ENCODE measurements at regions not wholly inside any gene's neighbourhood (a gene's known extent, or its start where the extent isn't known, plus 50 kb on each side); places are given as distances from the start of the nearest gene placed in this dataset.

DNA sequence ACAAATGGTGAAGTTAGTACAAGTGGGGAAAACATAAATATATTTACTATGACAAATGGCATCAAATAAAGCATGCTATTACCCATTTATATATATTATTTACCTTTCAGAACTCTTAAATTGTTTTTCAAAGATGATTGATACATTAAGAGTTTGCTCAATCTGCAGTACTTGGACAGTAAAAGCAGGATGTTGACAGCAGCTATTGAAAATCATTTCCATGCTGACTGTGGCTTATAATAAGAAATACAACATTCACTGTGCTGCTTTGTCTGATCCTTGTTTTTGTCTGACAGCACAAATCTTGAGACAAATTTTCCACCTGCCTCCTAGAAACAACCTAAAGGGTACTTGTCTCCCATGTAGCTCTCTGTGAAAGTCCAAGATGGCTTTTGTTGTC is 134.1 kb upstream of the FAT1 start:
- TF ChIP-seq, protein P1, sequence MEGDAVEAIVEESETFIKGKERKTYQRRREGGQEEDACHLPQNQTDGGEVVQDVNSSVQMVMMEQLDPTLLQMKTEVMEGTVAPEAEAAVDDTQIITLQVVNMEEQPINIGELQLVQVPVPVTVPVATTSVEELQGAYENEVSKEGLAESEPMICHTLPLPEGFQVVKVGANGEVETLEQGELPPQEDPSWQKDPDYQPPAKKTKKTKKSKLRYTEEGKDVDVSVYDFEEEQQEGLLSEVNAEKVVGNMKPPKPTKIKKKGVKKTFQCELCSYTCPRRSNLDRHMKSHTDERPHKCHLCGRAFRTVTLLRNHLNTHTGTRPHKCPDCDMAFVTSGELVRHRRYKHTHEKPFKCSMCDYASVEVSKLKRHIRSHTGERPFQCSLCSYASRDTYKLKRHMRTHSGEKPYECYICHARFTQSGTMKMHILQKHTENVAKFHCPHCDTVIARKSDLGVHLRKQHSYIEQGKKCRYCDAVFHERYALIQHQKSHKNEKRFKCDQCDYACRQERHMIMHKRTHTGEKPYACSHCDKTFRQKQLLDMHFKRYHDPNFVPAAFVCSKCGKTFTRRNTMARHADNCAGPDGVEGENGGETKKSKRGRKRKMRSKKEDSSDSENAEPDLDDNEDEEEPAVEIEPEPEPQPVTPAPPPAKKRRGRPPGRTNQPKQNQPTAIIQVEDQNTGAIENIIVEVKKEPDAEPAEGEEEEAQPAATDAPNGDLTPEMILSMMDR (IDR thresholded peaks at IDR 0.05): no peak
- no peak for TF ChIP-seq POLR2A (IDR thresholded peaks at IDR 0.05)
- intact Hi-C loops (cut with DNase I): no loop called here
- Histone ChIP-seq H3K4me3 (no peak overlapping the region), H3K36me3 (replicated peaks in 1 of 2) (no peaks in the 10 kb centered on the region), H3K4me1 (replicated peaks in 1 of 2) (no peaks in the 10 kb centered on the region), H3K9me3 (replicated peaks in 1 of 3) (no peaks in the 10 kb centered on the region), H3K27ac (no peak overlapping the region), H3K27me3 (no peaks in the 10 kb centered on the region)
- no peak for DNase-seq

DNA sequence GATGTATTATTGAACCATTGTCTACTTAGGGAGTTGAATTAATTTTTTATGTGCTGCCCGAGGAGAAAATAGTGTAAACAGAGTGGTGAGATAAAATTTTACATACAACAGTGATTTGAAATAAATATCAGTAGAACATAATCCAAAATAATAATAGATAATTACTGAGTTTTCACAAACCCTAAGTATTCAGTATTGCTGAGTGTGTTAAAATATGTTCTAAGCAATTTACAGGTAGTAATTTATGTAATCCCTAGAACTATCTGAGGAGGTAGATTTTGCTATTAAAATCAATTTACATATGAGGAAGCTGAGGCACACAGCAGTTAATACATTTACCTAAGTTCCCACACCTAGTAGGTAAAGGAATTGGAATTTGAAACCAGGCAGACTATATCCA is 134.7 kb upstream of the FAT1 start:
- Histone ChIP-seq H3K27me3 (no peaks in the 10 kb centered on the region), H3K27ac (no peak overlapping the region), H3K9me3 (replicated peaks in 1 of 3) (no peaks in the 10 kb centered on the region), H3K4me1 (replicated peaks in 1 of 2) (no peaks in the 10 kb centered on the region), H3K4me3 (no peak overlapping the region), H3K36me3 (replicated peaks in 1 of 2) (no peaks in the 10 kb centered on the region)
- TF ChIP-seq, protein P1 (IDR thresholded peaks at IDR 0.05): no peak
- no peak for TF ChIP-seq POLR2A (IDR thresholded peaks at IDR 0.05)
- DNase-seq: no peak
- intact Hi-C loops (cut with DNase I): no loop called here
- 43 to 70% (median 49%) methylated on average over 1 of the region's 1 CpG for WGBS, 4 donors

DNA sequence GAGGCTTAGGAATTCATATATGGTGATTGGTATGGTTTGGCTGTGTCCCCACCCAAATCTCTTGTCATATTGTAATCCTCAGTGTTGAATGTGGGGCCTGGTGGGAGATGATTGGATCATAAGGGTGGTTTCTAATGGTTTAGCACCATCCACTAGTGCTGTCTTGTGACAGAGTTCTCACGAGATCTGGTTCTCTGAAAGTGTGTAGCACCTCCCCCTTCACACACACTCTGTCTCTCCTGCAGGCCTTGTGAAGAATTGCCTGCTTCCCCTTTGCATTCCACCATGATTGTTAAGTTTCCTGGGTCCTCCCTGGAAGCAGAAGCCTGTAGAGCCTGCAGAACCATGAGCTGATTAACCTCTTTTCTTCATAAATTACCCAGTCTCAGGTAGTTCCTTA is 135.8 kb upstream of the FAT1 start:
- no peak for DNase-seq
- Histone ChIP-seq H3K9me3 (replicated peaks in 1 of 3) (no peaks in the 10 kb centered on the region), H3K4me1 (replicated peaks in 1 of 2) (no peaks in the 10 kb centered on the region), H3K27me3 (no peaks in the 10 kb centered on the region), H3K36me3 (replicated peaks in 1 of 2) (no peaks in the 10 kb centered on the region), H3K27ac (no peak overlapping the region), H3K4me3 (no peak overlapping the region)
- WGBS, 4 donors: 71 to 89% (median 77%) methylated on average over 1 of the region's 1 CpG
- intact Hi-C loops (cut with DNase I): no loop called here
- TF ChIP-seq, protein P1 (IDR thresholded peaks at IDR 0.05): no peak
- no peak for TF ChIP-seq POLR2A (IDR thresholded peaks at IDR 0.05)

DNA sequence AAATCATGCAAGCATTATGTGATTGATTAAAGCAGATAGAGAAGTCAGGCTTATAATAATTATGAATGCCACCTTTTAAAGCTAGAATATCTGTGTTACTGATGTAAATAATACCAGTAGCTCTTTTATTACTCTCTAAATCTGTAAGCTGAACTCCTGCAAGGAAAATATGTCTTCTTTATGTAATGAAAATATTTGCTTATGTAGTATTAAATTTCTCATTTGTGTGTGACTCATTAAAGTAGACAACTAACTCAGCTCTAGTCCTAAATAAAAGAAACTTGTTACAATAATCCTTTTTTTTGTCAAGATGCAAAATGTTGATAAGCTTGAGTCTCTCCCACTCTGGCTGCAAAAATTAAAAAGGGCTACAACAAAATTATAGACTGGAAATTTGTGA is 137.7 kb upstream of the FAT1 start:
- TF ChIP-seq, protein P1 (IDR thresholded peaks at IDR 0.05): no peak
- TF ChIP-seq POLR2A (IDR thresholded peaks at IDR 0.05): no peak
- H3K27me3 ChIP-seq: no peaks in the 10 kb centered on the region
- DNase-seq: no peak

More for the DNA sequence above, 137.7 kb upstream of the FAT1 start:
- Histone ChIP-seq H3K4me3 (no peak overlapping the region), H3K36me3 (replicated peaks in 1 of 2) (no peaks in the 10 kb centered on the region), H3K4me1 (replicated peaks in 1 of 2) (no peaks in the 10 kb centered on the region), H3K27ac (no peak overlapping the region), H3K9me3 (replicated peaks in 1 of 3) (no peaks in the 10 kb centered on the region)
- intact Hi-C loops (cut with DNase I): no loop called here
